Fibroblast of skin of right biceps (primary cell): ENCODE measurements at regions not wholly inside any gene's neighbourhood (a gene's known extent, or its start where the extent isn't known, plus 50 kb on each side); places are given as distances from the start of the nearest gene placed in this dataset.

ENCODE experiments used
- DNase-seq: peaks from one replicate; pipeline ENCODE4 v3.0.0-alpha.2; 2013

DNA sequence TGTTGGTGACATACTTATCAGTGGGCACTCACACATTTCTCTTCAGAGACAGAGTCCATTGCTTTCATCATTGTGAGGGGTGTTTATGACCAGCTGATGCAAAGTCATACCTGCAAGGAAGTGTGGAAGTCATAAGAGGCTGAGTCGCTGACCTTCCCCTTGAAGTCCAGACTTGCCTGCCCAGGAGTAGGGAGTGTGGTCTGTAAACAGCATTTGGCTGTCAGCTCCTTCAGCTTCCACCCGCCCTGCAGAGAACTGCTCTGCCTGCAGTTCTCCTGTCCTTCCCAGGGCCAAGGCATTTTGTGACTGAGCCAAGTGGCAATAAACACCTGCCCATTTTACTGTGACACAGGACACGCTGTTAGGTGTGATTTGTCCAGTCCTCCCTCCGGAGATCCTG lies 801.3 kb downstream of the BCL11B start:
- no peak for DNase-seq

DNA sequence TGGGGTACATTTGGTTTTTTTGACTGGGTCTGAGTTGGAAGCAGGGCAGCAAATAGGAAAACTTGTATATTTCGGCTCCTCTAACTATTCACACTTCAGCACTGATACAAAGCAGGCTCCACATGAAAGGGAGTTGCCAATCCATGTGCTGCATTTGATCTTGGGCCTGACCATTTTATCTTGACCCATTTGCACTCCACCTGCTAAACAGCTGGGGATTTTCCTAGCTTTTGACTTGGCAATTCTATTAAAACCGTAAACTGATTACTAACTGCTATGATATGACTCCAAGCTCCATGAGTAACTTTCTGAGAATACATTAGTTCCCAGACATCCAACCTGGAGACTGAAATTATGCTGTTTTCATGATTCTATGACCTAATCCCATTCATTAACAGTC lies 797.1 kb downstream of the BCL11B start:
- no peak for DNase-seq

DNA sequence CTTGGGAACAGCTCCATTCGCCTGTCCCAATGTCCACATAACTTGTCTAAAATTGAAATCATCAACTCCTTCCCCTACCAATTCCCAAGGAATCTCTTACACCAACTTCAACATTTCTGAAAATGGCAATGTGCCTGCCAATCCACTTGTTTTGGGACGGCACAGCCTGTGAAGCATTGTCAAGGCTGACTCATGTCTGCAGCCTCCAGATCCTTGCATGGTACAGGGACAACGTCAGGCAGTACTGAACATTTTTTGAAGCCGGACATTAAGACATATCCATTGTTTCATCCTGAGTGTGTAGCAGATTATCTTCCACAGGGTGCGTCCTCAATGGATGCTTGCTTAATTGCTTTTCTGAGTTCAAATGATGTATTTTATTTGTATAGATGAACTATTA lies 794.1 kb downstream of the BCL11B start:
- DNase-seq, result no peak

DNA sequence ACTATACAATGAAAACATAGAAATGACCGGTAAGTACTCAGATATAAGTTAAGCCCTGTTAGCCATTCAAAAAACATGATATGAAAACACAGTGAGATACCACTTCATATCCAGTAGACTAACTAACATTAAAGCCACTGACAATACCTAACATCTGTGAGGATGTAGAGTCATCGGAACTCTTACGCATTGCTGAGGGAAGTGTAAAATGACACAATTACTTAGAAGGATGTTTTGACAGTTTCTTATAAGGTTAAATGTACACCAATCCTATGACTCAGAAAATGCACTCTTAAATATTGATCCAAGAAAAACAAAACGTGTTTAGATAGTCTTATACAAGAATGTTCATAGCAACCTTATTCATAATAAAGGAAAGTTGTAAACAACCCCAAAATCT lies 782.9 kb downstream of the BCL11B start:
- peak; percentile 32 for DNase-seq

DNA sequence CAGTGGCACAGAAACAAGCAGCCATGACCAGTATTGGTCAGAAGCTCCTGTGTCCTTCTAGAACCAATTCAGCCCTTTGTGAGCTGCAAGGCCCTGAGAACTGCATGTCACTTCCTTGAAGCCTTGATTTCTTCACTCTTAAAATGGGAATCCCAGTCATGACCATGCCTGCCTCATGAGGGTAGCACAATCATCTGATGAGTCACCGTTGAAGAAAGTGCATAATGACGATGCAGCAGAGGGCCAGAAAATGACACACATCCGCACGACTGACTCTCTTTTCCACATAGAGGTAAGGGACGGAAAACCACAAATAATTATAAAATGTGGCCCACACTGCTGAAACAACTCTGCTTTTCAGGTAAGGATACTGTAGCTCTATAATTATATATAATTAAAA lies 777.4 kb downstream of the BCL11B start:
- DNase-seq, result peak; percentile 76

DNA sequence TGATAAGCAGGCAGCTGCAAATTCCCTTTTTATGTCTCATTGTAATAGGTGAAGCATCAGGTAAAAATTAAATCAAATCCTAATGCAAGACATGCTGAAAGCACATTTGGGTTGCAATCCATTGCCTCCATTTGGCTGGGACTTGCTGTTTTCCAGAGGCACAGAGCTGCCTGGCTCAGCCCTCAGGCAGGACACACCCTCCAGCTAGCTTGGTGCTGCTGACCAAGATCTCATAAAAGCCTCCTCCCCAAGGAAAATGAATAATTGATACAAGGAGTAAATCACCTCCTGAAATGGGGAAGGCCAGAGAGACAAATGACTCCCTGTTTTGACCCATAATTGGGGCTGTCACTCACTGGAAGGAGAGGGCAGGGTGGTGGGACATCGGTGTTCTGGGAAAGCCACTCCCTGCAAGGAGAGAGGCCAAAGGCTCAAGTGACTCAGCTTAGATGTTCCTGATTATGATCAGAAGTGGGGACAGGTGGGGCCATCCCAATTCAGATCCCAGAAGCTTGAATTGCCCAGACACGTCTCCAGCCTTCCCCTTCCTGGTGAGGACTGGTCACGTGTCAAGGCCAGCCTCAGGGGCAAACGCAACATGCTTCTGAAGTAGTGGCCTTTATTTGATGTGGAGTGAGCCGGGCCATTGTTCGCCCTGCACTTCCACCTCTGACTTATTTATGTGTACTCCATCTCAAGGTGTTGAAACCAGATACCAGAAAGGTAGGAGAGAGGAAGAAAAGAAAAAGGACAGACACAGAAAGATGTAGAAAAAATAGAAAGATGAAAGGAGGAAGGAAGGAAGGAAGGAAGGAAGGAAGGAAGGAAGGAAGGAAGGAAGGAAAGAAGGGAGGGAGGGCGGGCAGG lies 773.7 kb downstream of the BCL11B start:
- no peak for DNase-seq

DNA sequence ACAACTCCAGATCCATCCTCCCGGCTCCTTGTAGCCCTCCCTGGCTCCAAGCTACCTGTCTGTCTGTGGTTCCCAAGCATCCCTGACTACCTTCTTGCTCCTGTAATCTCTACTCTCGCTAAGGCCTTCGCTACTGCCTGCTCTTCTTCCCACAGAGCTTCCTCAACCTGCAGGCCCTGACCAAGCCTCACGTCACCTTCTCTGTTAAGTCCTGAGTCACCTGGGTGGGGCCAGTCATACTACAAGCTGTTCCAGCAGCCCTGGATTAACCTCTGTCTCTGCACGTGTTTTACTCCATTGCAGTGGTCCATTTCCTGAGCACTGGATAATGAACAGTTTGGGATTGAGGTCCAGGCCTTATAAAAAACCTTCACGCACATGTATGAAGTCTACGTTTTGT lies 770.7 kb downstream of the BCL11B start:
- no peak for DNase-seq

DNA sequence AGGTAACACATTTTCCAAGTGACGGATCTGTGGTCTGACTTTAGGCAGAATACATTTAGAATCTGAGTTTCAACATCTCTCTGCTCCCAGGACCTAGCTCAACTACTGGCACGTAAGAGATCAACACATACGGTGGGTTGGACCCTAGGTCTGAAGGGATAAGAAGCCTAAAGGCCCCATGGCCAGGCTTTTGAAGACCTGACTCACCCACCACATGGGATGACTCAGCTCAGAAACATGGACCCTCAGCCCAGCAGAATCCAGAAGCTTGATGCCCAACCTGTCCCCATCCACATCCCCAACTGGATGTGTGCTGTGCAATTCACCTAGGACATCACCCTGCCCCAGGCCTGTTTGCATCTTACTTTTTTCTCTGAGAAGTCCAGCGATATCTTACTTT lies 770.2 kb downstream of the BCL11B start:
- DNase-seq, result peak; percentile 54

DNA sequence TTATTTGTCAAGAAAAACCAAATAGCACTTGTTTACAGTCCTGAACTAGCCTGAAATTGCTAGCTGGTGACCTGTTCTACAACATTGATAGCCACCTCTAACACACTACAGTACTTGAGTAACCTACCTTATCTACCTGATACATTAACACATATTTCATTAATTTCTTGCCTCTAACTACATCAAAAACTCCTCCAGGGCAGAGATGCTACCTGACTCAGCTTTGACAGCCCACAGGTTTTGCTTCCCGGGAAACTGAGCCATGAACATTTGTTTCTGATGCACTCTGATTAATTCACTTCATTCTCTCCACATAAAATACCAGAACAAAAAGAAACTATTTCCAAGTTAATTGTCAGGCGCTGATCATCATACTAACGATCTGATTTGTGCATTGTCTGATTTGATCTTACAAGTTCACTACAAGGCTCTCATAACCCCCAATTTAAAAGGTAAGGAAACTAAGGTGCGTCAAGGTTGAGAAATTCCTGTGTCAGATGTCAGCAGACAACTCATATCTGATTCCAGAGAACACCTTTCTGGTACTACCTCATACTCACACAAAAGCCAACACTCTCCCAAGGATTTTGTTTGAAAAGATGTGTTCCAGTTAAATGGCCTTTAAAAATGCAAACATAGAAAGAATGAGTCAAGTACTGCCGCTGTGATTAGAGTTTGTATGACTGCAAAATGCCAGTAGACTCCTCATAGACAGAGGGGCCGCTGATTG lies 768.7 kb downstream of the BCL11B start:
- no peak for DNase-seq

DNA sequence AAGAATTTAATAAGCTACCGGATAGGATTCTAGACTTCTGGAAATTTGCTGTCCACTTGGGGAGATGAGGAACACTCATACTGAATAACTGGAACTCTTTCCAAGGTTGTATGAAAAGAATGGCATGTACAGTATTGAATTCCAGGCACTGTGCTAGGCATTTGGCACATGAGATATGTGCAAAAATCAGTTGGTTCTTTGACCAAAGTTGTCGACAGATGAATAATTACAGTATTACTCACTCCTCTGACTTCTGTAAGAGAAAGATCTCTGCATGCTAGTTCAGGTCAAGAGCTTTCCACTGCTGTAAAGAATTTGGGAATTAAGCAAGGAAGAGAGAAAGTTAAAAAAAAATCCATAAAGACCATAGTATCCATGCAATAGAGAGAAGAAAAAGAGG lies 764.7 kb downstream of the BCL11B start:
- DNase-seq, result peak; percentile 68

DNA sequence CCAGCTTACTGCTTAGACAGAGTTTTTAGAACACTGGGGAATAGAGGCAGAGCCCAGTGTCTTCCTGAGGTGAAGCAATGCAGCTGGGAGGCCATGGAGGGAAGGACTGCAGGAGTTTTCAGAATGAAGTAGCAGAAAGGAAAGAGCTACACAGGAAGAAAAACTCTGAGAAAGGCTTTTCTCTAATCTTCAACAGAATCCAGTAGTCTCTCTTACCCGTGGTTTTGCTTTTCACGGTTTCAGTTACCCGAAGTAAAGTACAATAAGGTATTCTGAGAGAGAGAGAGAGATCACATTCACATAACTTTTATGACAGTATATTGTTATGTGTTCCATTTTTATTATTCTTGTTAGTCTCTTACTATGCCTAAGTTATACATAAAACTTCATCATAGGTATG lies 761.6 kb downstream of the BCL11B start:
- DNase-seq, result no peak

DNA sequence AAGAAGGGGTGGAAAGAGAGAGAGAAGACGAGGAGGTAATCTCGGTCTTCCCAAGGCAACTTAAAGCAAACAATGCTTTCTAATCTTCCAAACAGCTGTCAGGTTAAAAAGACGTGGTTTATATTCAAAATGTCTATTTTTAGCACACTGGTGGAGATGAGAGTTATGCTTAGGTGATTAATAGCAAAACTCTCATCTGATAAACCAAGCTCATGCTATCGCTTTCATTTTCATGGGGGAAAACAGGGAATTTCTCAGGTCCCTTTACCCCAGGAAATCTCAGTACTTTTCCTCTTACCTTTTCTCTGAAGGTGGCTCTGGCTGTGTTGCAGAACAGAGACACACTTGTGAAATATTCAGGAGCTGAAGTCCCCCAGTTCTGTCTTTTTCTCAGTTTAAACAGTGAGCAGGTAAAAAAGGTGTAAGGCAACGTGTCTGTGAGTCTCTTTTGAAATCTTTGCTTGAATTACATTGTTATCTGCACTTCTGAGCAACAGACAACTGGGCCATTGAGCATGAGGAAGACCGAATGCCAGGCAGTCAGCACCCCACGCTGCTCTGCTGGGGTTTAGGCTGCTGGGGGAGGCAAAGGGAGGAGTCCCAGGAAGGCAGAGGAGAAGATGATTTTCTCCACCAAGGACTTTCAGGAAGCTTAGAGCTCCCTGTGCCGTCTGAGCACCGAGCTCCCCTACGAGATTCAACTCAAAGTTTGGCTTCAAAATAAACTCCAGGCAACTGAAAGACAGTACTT lies 759.3 kb downstream of the BCL11B start:
- DNase-seq, result no peak

DNA sequence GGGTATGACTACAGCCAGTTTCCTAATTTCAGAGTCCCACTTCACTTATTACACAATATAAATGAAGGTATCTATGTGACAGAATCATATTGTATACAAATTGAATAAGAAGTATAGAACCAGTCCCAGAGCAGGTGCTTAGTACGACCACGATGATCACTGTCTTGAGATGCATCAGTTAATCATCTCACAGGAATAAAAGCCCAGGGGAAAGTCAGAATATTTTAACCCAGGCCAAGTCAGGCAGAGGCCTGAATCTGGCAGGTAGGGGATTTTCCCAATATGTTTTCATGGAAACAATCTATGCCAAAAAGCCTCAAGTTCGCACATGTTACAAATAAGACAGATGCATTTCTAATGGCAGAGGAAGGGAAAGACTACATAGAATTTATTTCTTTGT lies 758.4 kb downstream of the BCL11B start:
- DNase-seq, result no peak

DNA sequence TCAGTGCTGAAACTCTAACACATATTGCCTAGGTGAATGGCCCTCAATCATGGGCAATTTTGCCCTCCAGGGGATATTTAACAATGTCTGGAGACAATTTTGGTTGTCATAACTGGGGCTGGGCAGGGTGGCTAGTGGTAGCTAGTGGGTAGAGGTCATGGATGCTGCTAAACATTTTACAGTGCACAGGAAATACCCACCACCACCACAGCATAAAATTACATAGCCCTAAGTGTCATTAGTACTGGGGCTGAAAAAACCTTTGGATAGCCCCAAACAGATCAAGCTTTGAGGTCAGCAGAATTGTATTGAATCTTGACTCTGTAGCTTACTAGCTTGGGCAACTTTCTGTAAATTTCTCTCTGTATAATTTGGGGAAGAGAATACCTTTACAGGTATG lies 758.0 kb downstream of the BCL11B start:
- no peak for DNase-seq

DNA sequence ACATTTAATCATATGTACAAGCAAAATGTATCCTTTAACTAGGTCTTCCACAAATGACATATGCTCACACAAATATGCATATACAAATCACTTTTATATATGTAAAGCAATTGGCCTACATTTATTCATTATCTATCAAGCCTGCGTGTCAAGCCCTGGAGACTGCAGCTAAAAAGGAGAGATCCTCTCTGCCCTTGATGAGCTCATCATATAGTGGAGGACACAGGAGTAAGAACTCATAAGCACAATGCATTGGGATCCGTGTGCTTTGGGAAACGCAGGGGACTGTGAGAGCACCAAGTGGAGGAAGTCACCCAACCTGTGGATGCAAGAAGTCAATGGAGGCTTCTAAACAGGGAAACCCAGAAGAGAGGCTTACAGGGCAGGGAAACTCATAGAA lies 735.7 kb downstream of the BCL11B start:
- no peak for DNase-seq

DNA sequence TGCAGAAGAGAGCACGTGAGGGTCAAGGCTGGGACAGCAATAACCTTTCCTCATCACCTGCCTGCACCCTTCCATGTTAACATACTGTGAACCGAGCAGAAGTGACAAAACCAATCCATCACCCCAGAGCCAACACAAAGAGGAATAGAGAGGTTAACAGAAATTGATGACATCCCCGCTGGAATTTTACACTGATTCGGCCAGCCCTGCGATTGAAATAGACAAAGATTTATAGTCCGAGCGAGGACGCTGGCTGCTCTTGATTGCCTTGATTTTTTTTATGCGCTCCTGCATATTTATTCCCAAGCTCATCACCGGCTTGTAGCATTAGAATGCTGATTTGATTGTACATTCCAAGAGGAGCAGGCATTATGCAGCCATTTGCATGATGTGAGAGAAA lies 729.7 kb downstream of the BCL11B start:
- no peak for DNase-seq

DNA sequence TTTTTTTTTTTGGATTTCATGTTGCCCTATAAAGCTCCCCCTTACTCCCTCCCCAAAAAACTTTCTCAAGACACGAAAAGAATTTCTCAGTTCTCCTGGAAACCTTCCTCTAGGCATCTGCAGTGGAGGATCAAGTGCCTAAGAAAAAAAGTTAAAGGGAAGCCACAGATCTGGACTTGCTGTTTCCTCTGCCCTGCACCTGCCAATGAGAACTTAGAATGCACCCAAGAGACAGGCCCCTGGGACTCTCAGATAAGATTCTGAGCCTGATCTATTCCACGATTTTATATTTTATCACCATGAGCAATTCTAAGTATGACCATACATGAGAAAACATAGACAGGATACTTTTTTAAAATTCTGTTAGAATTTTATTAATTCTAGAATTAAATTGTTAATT lies 728.9 kb downstream of the BCL11B start:
- no peak for DNase-seq

DNA sequence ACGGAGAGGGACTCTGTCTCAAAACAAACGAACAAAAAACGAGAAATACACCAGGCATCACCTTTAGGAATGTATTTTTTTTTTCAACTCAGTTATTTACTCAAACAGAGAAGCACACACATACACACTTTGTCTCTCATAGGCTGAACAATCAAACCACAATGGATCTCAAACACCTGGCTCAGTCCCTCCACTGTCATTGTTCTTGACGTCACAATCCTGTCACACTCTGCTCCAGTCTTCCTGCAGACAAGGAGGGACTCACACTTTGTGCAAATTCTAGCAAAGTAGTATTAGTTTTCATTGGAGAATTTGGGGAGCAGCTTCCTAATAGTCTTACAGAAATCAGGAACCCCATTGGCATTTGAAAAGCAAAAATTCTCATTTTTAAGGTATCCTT lies 727.8 kb downstream of the BCL11B start:
- DNase-seq, result no peak

DNA sequence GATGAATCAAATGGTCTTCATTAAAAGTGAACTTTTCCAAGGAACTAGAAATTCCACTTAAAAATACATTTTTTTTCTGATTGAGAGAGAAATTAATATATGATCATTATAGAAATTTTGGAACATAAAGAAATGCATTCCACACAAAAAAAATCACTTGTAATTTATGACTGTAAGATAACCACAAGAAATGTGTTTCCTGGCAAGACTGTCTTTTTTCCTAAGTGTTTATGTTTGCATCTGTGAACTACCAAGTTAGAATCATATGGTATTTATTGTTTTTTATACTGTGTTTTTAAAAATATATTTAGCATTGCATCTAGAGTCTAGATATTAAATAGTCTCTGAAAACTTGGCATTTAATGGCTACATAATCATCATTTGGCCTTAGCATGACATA lies 726.8 kb downstream of the BCL11B start:
- no peak for DNase-seq

DNA sequence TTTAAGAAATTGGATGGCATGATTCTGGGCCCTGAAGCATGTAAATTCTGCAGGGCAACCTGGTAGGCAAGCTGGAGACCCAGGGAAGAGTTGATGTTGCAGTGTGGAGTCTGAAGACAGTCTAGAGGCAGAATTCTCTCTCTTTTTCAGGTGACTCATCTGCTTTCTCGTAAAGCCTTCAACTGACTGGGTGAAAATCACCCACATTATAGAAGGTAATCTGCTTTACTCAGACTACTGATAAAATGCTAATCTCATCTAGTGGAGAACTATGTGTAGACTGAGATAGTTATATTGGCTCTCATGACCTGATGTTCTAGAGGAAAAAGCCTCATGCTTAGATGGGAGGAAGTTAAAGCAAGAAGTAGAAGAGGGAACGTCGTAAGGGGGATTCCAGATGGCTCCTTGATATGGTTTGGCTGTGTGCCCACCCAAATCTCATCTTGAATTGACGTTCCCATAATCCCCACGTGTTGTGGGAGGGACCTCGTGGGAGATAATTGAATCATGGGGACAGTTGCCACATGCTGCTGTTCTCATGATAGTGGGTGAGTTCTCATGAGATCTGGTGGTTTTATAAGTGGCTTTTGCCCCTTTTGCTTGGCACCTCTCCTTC lies 723.8 kb downstream of the BCL11B start:
- DNase-seq, result no peak

DNA sequence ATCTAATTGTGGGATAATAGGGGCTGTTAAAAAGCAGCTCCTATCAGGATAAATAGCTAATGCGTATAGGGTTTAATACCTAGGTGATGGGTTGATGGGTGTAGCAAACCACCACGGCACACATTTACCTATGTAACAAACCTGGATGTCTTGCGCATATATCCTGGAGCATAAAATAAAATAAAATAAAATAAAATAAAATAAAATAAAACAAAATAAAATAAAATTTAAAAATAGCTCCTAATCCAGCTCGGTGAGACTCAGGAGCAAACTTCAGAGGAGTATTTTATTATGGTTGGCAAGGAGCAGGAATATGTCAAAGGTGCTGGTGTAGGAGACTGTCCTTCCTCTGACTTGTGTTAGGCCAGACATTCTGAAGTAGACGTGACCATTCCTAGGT lies 721.0 kb downstream of the BCL11B start:
- DNase-seq, result no peak

DNA sequence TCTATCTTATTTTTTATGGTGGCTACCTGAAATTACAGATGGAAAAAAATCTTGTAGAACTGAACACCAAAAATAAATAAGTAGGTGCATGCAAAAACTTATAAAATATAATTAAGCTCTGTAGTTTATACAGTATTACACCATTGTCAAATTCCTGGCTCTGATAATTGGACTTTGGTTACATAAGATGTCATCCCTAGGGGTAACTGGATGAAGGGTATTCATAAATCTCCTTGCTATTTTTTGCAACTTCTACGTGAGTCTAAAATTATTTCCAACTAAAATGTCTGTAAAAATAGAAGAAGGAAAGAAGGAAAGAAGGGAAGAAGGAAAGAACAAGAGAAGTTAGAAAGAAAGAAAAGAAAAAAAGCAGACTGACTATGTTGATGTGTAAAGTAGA lies 716.6 kb downstream of the BCL11B start:
- DNase-seq, result no peak

DNA sequence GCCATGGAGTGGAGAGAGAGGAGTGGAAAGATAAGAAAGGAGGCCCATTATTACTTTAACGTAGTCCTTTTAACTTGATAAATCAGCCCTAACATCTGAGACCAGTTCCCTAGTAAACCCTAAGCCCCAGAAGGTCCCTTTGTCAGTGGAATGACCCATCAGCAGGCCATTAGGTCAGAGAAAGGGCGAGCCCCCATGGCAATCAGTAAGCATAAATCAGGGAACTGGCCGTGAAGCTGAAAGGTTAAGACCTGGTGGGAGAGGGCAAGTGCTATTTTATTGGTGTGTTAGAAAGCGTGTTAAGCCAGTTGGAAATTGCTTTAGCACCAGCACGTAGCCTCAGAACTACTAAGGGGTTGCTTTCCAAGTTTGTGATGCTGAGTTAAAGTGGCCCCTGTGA lies 708.0 kb downstream of the BCL11B start:
- DNase-seq, result no peak
